CD4-positive, alpha-beta T cell treated with Interleukin-6 at 100 ng/mL for 8 hours (primary cell): ENCODE measurements at regions not wholly inside any gene's neighbourhood (a gene's known extent, or its start where the extent isn't known, plus 50 kb on each side); places are given as distances from the start of the nearest gene placed in this dataset.

Experiments used
- DNase-seq: peaks from one replicate; pipeline ENCODE4 v3.0.0-alpha.2; 2020; ENCODE audit warnings: mixed read lengths, low spot score

DNA sequence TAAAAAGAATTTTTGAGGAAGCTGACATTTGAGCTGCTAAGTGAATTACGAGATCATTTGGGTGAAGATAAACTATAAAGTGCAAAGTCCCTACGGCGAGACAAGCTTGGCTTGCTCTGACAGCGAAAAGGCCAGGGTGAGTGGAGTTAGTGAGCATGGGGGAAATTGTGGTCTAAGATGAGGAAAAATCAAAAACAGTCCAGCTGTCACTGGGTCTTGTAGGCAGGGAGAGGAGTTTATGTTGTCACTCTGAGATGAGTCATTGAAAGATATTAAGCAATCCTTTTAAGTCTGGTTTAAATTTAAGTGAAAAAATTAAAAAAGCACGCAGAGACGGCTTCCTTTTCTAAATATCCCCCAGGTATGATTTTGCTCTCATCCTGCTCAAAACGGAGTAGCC lies 601.9 kb downstream of the MRPL39 start:
- no peak for DNase-seq

DNA sequence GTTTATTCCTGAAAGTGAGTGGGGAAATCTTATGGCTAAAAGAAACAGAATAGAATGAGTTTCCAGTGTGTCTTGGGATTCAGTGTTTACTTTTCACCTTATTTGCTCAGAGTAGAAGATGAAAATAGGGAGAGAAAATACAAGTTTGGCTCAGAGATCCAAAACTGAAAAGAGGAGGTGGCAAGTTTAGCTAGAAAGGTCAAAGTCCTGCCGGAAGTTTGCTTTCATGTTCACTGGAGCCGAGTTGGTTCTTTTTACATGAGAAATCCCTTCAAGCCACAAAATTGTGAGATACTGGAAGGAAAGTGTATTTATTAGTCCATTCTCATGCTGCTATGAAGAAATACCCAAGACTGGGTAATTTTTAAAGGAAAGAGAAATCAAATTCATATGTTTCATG lies 604.6 kb downstream of the MRPL39 start:
- DNase-seq: no peak

DNA sequence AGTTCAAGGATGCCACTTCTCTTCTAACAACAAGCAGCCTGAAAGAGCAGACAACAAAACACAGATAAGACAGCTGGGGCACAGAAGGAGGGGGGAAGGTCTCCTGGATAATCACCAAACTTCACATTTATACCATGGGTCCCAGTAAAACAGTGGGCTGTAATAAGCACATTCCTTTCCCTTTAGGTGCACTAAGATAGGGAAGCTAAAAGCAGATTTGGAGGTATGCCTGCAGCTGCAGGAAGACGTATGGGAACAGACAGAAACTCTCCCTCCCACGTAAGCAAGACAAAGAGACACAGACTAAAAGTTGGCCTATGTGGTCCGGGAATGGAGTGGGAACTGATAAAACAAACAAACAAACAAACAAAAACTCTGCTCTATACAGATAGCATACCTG lies 612.1 kb downstream of the MRPL39 start:
- no peak for DNase-seq

DNA sequence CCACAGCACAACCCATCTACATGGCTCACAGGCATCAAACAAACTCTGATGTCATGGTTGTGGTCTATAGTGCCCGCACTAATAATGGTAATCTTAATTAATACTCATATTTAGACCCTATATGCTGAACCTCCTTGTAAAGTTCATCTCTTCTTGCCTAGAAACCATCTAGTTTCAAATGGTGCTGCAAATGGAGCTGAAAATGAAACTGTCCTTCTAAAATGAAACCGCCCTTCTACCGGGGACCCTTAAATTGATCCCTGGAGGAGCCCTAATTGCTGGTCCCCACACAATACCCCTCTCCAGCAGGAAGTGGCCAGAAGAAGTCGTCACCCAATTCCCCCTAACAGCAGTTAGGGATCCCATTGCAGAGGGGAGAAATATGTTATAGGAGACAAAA lies 612.6 kb downstream of the MRPL39 start:
- no peak for DNase-seq

DNA sequence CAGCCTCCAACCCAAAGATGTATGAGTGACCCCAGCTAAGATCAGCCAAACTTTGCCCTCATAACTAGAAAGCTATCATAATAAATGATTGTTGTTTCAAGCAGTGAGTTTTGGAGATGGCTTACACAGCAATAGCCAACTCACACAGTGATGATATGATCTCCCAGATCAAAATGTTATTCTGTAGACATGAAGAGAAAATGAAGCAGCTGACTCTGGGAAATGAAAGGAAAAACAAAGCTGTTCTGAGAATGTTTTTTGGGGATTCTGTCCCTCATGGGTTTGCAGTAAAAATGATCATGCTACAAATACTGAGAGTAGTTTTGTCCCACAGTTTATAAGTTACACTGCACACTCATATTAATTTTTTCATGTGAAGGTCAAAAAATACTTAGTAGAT lies 617.8 kb downstream of the MRPL39 start:
- DNase-seq: no peak

DNA sequence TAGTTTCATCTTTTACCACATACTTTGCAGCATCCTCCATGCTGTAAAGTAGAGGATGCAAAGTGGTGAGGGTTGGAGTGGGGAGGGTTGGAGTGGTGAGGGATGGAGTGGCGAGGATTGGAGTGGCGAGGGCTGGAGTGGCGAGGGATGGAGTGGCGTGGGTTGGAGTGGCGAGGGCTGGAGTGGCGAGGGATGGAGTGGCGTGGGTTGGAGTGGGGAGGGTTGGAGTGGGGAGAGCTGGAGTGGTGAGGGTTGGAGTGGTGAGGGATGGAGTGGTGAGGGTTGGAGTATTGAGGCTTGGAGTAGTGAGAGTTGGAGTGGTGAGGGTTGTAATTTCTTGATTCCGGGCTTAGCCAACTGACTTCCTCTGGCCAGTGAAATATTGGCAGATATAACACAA lies 618.3 kb downstream of the MRPL39 start:
- no peak for DNase-seq

DNA sequence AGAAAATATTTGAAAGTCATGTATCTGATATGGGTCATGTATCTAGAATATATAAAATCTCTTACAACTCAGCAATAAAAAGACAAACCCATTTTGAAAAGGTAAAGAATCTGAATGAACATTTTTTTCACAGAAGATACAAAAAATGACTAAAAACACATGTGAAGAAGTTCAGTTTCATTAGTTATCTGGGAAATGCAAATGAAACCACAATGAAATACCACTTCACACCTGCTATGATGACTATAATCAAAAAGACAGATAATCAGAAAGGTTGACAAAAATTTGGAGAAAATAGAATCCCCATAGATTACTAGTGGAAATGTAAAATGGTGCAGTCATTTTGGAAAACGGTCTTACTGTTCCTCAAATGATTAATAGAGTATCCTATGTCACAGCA lies 631.0 kb downstream of the MRPL39 start:
- no peak for DNase-seq

DNA sequence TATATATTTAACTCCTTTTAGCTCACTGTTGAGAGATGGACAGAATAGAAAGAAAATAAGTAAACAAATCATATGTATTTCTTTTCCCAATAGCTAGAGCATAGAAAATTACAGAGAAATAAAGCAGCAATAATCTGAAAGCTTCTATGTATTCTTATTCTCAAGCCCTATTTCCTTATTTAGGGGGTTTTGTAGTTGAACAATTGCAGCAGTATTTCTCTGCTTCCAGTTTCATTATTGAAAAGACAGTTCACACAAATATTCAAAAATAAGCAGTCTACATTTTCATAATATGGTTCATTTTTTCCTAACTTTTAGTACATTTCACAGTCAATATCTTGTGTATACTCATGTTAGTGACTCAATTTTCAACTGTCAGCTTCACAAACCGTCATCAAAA lies 638.2 kb downstream of the MRPL39 start:
- DNase-seq: no peak

DNA sequence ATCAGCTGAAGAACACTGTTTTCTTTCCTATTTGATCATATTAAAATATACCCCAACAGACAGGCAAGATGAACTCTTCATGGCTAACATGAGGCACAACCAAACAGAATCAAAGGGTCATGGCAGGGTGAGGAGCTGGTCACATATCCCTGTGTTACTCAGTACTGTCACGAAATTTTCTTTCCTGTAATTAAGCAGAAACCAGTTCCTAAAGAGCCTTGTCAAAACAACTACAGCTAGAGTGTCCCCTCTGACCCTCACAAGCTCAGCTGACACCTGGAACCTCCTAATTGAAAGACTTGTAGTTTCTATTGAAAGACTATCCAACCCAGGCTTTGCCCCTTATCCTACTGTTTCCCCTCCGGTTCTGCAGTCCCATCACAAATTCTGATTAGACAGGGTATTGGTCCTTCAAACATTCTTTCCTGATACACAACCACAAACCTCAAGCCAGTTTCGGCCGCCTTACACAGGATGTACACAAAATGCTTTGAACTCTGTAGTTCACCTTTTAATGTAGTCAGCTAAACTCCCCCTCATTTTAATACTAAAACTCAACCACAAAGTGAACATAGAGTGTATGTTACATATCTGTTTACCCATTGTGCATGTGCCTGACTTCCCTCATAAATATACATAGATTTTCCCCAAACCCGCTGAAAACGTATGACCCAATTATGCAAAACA lies 651.9 kb downstream of the MRPL39 start:
- no peak for DNase-seq

DNA sequence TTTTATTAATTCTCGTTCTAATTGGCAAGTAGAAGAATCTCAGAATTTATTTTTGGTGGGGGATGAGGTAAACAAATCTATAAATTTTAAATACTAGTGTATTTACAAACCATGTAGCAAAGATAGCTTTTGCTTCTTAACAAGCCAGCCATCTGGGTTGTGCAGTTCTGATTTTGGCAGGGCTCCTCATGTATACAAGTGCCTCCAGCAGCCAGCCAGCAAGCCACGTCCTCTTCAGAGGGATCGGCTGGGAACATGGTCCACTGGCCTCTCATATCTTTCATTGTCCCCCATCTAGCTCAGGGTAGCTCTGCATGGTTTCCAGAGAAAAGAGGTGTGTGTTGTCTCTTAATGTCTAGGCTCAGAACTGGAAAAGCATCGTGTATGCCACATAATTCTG lies 659.1 kb downstream of the MRPL39 start:
- DNase-seq: no peak

DNA sequence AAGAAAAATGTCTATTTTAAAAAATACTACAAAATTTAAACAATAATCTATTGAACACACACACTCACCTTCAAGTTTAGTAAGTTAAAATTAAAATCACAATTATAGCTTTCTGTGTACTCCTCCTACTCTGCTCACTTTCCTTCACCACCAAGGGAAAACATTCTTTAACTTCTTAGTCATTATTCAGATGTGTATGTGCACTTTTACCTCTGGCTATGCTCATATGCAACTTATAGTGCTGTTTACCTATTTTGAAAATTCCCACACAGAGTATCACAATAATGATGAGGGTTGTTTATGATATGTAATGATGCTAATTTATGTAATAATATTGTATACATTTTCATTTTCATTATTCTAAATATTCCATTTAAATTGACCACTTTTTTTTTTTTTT lies 661.4 kb downstream of the MRPL39 start:
- no peak for DNase-seq

DNA sequence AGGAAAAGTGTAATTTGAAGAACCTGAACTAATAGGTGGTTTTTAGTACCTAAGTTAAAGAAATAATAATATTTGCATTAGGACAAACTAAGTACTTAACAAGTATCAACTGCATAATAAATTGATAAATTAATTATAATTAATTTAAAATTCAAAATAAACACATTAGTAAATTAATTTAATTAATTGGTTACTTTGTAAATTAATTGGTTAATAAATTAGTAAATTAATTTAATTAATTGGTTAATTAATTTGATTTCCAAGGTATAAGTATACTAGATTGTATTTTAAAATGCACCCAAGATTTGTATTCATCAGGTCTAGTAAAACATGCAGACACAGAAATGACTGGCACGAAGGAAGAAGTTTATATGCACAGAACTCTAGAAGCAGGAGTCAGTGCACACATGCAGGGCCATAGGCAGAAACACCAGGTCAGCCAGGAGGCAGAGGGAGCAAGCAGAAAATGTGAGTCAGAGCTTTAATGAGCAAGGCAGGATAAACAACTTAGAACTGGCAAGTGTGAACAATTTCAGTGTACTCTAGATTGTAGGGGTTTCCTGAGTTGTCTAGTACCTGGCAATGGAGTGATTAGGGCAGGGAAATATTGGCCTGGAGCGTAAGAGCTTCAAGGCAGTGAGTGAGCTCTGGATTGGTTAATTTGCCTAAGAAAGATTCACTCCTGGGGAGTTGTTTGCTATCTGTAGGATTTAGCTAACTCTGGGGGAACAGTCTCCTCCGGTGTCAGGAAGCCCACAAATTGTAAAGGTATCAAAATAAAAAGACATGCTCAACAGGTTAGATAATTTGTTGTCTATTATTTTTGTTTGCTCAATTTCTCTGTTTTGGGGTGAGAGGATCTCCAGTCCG lies 665.7 kb downstream of the MRPL39 start:
- no peak for DNase-seq

DNA sequence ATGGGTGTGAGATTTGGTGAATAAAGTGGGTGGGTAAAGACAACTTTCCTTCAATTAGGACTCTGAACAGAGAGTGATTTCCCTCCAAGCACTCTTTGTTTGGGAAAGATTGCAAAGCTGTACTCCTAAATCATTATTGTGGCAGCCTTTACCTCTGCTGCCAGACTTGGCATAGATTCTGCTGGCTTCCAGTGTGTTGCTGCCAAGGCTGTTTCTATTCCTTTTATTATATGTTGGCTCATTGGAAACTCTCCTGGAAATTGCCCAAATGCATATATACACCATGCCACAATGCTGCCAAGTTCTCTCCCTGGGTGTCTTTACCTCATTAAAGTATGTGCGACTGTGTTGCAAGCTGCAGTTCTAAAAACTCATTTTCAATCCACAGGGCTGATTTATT lies 668.0 kb downstream of the MRPL39 start:
- DNase-seq: no peak

DNA sequence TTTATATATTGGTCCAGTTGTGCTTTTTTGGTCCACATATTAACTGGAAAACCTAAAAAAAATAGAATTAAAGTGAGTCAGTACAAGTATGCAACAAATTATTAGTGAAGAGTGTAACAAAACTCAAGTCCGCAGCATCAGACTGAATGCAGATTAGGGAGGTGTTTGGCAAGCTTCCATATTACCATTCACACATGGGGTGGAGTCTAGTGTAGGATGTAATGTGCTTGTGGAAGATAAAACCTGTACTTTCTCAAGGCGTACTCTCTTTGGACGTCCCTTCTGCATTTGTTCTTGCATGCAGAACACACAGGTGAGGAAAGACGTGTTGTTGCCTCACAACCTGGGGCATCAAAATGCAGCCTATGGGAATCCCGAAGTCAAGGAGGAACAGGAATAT lies 668.7 kb downstream of the MRPL39 start:
- DNase-seq: no peak

DNA sequence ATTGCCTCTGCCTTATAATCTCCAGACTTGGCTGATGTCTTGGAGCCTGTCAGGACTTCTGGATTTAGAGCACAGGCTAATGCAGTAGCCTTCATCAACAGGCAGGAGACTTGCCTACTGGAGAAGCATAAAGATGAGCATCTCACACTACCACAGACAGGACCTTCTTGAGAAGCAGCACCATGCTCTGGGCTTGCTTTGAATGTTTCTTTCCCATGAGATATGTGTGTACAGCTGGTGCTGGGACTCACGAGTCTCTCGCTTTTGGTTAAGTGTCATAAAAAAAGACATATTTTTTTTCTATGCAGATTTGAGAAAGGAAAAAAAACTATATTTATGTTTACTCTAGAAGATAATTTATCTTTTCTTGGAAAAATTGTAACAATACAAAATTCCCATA lies 671.3 kb downstream of the MRPL39 start:
- no peak for DNase-seq

DNA sequence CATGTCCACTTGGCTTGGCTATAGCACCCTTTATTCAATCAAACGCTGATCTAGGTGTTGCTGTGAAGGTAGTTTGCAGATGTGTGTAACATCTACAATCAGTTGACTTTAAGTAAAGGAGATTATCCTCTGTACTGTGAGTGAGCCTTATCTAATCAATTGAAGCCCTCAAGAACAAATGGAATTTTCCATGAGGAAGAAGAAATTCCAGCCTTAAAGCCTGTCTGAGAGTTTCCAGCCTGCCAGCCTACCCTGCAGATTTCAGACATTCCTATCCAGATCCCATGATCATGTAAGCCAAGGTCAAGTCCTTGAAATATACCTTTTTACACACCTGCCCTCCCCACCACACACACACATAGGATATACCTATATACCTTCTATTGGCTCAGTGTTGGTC lies 696.7 kb downstream of the MRPL39 start:
- no peak for DNase-seq

DNA sequence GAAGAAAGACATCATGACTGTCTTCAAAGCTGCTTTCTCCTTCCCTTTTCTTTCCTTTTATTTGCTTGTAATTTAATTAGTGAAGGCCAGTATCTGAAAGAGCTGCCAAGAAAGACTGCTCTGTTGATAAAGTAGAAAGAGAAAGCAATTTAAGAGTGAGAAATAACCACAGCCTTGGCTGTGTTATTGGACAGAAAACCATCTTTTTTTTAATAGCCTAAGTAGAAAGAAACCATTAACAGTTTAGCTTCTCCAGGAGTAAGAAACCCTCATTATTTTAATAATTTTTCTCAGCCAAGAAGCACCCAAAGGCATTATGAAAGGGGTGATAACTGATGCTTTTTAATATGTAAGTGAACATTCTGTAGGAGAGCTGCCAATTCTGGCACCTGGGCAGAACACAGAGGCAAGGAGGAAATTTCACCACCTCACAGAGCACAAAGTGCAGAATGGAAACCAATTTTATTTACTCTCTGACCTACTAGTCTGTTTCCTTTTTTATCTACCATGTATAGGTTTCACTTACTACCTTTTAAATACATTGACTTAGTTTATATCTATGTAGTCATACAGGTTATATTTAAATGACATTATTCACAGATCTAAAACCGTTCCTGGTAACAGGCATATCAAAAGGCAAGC lies 703.2 kb downstream of the MRPL39 start:
- no peak for DNase-seq

DNA sequence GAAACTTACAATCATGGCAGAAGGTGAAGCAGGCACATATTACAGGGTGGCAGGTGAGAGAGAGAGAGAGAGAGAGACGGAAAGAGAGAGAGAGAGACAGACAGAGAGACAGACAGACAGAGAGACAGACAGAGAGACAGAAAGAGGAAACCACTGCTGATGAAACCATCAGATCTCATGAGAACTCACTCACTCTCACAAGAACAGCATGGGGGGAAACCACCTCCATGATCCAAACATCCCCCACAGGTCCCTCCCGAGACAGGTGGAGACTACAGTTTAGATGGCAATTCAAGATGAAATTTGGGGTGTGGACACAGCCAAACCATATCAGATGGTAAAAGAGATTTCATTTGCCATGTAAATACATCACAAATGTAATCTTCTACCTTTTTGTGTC lies 708.1 kb downstream of the MRPL39 start:
- DNase-seq: no peak

DNA sequence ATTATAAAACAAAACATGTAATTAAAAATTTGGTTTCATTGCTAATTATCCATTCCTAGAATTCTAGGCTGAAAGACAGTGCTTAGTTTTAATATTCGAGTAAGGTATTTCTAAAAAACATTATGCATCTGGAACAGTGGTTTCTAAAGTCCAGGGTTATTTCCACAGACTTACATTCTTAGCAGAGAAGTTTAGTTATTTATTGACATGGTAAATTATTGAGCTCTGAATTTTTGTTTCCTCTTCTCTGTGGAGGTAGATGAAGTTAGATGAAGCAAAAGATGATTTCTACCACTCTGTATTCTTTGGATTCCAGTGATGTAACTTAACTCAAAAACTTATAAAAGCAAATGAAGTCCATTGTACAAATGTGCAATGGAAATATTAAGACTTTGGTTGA lies 709.4 kb downstream of the MRPL39 start:
- DNase-seq: no peak

DNA sequence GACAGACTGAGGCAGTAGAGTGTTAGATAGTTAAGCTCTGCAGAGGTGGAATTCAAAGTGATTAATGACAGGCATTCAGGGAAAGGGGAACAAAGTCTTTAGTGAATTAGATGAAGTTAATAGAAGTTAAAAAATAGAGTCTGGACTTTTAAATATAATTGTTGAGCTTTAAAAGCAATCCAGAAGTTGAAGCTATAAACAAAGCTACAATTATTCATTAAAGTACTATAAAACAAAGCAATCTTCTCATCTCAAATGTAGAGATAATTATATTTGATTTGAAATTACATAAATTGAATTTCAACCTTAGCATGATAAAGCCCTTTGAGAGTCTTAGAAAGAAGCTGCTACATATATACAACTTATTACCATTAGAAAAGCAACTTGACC lies 710.6 kb downstream of the MRPL39 start:
- DNase-seq: no peak

DNA sequence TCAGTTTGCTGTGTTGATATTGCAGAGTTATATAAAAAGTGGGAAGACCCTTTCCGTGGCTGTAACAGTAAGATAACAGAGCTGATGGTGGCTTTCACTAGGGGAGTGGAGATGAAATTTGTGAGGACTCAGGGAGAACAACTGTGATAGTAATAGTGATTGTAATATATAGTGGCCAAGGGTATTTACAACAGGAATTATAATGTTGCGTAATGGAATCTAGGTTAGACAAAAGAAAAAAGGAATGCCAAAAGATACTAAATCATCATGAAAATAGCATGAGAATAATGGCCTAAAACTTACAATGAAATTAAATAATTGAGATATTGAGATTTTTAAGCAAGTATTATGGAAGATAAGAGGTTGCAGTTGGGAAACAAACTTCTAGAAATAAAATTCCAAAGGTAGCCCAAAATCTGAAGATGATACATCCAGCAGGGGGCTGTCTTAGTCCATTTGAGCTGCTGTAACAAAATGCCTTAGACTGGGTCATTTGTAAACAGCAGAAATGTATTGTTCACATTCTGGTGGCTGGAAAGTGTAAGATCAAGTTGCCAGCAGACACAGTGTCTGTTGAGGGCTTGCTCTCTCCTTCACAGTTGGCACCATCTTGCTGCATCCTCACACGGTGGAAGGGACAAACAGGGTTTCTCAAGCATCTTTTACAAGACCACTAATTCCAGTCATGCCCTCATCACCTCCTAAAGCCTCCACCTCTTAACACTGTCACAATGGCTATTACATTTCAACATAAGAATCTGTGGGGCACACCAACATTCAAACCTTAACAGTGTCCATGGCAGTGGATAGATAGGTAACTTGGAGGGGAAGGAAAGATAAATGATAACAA lies 711.2 kb downstream of the MRPL39 start:
- DNase-seq: no peak

DNA sequence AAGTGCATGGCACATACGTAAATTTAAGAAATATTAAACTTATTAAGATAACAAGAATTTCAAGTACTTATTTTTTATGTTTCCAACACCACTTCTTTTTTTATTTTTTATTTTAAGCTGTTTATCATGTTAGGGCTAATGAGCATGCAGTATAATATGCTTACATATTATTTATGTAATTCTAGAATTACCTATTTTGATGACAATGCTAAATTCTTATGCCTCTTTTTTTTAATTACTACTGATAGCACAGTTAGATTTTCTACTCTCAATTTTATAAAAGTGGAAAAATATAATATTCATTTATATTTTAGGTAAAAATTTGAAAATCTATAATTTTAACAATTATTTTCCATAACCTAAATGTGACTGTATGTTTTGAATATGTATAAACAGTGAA lies 713.0 kb downstream of the MRPL39 start:
- no peak for DNase-seq
